Activated CD4-positive, CD25-positive, alpha-beta regulatory T cell treated with anti-CD3 and anti-CD28 coated beads, Interleukin-2, amount 50 U/mL, for 24 hours (primary cell): ENCODE measurements at regions not wholly inside any gene's neighbourhood (a gene's known extent, or its start where the extent isn't known, plus 50 kb on each side); places are given as distances from the start of the nearest gene placed in this dataset.
A peak's percentile ranks its signal among the peaks of the same experiment; 100 is the strongest.

Experiments
- ATAC-seq, 2 donors: fragments of 150-1000 bp; cut with Tn5 transposase; one replicate each; pipeline ENCODE4 v1.10.0; 2021; ENCODE audit warnings: mild to moderate bottlenecking in 1 of 2, moderate library complexity in 1 of 2

- ATAC-seq = no peak
Measured at GRCh38 chr3:117926819-117927218, 1107.8 kb downstream of the IGSF11 start.

GRCh38 chr3:117927825-117928224 is 1106.8 kb downstream of the IGSF11 start:
- ATAC-seq = no peak

GRCh38 chr3:117928836-117929235 is 1105.8 kb downstream of the IGSF11 start:
- ATAC-seq = no peak

DNA sequence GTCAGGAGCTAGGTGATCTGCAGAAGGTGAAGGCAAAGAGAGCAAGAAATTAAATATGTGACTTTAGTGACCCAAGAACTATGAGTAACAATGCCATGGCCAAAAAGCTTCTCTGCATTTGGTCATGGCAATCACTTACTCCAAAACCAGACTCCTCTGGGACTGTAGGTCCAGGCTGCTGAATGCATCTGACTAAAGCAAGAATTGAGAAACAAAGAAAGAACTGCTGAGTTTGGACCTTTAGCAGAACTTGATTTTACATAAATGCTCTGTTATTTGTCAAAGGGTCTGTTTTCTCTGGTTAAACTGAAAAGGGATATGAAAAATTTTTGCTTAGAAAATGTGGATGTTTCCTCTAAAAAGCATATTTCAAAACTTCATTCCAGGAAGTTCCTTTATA is 1102.2 kb downstream of the IGSF11 start:
- ATAC-seq = no peak

GRCh38 chr3:117936159-117936558 is 1098.5 kb downstream of the IGSF11 start:
- no peak for ATAC-seq

DNA sequence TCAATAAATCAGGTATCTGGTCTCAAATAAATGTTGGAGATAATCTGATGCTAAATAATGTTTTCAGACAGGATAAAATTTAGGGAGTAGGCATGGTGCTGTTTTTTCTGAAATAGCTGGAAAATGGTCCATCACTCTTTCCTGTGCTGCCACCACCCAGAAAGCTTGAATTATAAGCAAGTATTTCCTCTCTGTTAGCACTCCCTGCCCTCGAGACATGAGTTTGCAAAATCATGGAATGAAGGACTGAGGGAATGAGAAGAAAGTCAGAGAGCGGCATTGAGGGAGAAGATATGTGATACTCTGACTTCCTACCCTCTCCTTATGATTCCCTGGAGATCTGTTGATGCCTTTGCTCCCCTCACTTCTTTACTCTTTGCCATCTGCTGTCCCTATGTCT is 1095.7 kb downstream of the IGSF11 start:
- no peak for ATAC-seq

DNA sequence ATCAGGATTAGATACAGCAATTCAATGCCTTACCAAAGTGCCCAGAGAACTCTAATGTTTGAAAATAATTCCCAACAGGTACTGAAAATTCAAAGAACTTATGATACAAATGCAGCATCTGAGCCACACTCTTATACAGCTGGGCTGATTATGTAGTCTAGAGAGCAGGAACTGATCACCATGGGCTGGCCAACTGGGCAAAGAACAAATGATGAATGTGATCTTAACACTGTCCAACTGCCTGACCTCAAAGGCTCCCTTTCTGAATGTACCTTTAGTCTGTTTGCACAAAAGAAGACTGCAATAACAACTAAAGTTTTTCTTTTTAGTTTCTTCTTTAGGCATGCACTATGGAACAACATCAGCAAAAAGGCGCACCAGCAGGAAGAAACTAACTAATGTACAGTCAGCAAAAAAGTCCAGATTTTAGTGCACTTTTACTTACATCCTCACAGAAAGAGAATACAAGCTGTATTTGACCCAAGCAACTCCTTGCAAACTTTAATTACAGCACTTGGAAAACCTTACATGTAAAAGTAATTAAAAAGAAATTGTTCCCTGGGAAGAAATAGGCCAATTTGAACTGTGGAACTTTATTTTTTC is 1095.1 kb downstream of the IGSF11 start:
- no peak for ATAC-seq

DNA sequence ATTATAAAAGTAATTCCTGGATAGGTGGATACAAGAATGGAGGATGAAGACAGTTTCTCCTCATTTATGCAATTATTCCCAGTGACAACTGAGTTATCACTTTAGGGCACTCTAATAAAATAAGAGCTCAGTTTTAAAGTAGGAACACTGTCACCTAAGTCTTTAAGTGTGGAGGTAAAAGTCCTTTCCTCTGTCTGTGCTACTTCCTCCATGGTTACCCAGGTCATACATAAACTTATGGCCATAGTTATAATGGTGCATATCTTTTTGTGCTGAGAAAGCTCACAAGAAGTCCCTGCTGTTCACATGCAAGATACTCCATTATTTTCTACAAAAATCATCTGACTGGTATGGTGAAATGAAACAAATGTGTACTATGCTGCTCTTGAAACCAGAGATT is 1093.6 kb downstream of the IGSF11 start:
- no peak for ATAC-seq

GRCh38 chr3:117941756-117942155 is 1092.9 kb downstream of the IGSF11 start:
- ATAC-seq = no peak

GRCh38 chr3:117954131-117954530 is 1080.5 kb downstream of the IGSF11 start:
- ATAC-seq = no peak

DNA sequence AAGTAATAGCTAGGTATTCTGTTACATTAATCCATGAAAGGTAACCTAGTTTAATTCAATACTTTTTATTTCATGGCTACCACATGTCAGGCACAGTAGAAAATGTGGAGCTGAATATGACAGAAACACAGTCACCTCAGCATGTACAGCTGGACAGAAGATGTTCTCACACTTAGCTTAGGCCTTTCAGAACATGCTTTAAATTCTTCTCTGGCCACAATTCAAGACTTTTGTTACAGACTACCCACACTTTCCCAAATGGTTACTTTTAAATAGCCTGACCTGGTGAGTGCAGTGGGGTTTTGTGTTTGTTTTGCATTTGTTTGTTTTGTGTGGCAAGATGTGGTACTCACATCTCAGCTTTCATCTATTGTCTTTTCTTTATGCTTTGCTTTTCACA is 1079.5 kb downstream of the IGSF11 start:
- ATAC-seq = no peak

- ATAC-seq = no peak
Measured at GRCh38 chr3:117958027-117958426, 1076.6 kb downstream of the IGSF11 start.

DNA sequence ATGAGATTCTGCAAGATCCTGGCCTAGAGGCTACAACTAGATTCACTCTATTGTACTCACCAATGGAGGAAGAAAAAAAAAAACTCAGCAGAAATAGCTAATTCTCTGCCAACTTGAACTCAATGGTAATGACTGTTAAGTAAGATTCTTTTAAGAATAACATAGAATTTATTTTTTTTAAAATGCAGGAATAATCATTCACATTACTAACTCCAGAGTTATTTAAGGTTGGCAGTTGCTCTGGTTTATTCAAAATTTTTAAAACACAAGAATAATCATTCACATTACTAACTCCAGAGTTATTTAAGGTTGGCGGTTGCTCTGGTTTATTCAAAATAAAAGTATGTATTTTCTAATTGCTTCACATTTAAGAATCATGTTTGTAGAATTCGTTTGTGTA is 1071.9 kb downstream of the IGSF11 start:
- no peak for ATAC-seq

DNA sequence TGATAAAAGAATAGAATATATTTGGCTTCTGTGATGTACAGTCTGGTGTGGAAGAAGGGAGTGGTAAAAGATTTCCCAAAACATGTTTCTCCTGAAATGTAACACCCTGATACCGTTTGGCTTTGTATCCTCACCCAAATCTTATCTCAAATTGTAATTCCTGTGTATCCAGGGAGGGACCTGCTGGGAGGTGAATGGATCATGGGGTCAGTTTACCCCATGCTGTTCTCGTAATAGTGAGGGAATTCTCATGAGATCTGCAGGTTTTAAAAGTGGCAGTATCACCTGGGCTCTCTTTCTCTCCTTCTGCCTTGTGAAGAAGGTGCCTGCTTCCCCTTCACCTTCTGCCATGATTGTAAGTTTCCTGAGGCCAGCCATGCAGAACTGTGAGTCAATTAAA is 1070.8 kb downstream of the IGSF11 start:
- no peak for ATAC-seq

DNA sequence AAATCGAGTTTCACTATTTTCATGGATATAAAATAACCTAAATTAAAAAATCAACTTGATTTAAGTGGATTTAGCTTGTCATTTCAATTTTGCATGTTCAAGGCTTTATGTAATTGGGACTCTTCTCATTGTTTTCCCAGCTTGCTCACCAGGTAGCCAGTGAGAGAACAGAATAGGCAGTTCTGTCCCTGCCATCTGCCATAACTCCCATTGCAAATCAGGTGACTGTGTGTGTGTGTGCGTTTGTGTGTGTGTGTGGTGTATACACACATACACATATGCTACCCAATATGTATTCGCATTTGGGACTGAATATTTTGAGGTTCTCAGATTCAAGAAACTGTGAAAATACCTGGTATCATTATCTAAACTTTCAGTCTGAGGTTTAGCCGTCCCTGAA is 1069.8 kb downstream of the IGSF11 start:
- ATAC-seq = no peak

DNA sequence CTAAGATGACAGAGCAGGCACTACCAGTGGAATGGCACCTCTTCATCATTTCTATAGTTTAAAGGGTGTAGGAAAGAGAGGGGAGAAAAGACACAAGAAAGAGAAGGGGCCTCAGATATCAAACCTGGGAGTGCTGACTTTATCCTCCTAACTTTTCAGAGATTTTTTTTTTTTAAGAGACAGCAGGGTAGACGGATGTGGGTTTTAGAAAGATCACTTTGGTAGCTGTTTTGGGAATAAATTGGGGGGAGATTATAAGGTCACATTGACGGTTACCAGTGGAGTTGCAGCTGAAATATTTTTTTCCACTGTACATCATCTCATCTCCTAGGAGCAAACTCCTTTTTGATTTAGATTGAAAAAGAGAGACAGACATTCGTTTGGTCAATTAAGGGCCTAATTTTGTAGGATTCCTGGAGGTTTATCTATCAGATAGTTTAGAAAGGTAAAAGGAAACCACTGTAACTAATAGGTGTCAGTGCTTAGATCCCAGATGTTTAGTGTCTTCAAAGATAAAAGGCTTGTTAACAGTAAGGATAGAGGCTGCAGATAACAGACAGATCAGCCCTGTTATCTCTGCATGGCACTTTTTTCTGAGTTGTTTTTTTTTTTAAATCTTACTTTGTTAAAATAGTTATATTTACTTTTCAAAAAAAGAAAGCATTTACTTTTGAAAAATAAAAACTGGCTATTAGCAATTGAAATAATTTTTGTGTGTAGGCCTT is 1057.0 kb downstream of the IGSF11 start:
- no peak for ATAC-seq

- ATAC-seq = no peak
Measured at GRCh38 chr3:117979466-117979865, 1055.2 kb downstream of the IGSF11 start.

DNA sequence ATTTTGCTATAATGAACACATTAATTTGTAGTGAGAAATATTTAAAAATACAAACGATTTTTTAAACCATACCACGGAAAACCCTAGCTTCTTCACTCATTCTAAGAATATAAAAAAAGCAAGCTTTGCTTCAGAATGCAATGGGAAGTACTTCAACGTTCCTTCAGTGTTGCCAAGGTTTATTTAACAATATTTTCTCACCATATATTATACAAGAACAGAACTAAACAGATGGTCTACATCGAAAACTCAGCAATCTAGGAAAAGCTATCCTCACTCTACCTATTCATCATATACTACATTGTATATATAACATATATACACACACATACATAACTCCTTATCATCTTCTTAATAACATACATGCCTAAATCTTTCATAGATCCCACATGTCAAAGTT is 1047.4 kb downstream of the IGSF11 start:
- no peak for ATAC-seq

DNA sequence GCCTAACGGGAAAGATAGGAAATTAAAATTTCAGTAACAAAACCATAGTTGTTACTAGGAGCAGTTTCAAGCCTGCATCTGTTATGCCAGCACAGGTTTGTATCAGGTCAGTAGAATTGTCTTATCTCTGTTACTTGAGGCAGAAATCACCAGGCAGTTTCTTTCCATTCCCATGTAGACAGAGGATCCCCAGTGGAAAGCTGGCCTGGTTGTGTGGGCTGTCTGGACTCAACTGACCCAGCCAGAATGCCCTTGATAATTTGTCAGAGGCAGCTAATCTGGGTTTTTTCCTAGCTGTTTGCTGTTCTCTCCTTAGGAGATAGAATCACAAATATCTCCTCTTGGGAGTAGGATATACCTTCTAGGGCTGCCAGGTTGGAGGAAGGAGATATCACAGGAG is 1044.7 kb downstream of the IGSF11 start:
- no peak for ATAC-seq

DNA sequence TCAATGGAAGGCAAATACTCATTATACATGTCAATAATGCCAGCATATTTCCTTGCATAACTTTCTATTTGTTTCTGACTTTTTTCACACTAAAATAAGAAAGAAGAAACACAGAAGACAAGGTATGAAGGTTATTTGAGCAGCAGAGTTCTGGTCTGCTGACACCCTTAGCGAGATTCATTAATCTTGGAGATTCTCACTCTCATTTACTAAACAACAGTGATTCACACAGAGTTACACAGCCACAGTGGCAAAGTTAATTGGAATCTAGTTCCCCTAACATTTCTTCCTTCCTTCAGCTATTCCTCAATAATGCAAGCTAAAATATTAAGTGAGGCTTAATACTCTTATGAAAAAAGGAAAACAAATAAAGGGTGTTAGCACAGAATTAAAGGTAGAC is 1044.0 kb downstream of the IGSF11 start:
- no peak for ATAC-seq

DNA sequence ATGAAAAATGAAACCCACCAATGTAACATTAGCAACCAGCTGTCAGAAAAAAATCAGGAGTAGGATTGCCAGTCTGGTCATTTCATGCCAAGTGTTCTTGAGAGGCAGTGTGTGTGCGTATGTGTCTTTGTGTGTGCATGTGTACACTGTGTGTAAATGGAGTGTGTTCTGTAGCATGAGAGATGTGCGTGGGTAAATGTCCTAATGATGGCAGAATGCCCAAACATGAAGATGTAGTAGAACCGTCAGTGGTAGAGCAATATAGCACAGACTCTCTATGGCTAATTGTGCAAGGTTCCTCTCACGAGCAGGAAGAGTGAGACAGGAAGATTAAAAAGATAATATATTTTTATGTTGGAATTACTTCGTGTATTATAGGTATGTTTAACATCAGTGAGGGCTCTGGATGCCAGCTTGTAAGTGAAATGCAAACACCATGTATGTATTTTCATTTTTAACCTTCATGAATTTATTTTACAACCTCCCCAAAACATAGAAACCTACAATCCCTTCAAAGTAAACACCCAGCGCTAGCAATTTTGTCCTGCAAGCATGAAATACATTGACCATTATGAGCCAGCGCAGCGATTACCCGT is 1038.7 kb downstream of the IGSF11 start:
- no peak for ATAC-seq

GRCh38 chr3:117997201-117998049 is 1037.2 kb downstream of the IGSF11 start:
- ATAC-seq = peak; percentile 53 to 55

GRCh38 chr3:117998071-117998470 is 1036.6 kb downstream of the IGSF11 start:
- no peak for ATAC-seq
